GM12872 (cell line): ENCODE measurements at regions not wholly inside any gene's neighbourhood (a gene's known extent, or its start where the extent isn't known, plus 50 kb on each side); places are given as distances from the start of the nearest gene placed in this dataset.

Experiments used
- TF ChIP-seq, protein P1 (sequence below): IDR thresholded peaks from 3 replicates; pipeline ENCODE4 v1.5.1; 2011; ENCODE audit warnings: low read depth, mild to moderate bottlenecking, low read length, moderate library complexity; ENCODE audit not compliant: insufficient read depth

DNA sequence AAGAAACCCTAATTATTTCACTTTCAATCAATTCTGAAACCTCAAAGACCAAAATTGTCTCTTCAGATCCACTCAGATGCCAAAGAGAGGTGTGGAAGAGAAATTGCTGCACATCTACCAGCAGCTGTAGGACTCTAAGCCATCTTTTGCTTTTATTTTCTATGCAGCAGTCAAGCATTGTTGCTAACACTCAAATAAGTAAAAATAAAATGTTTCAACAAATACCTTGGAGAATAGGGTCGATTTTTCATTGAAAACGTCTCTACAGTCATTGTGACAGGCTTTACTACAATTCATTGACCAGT lies 66.4 kb upstream of the CFAP20DC start:
- TF ChIP-seq, protein P1, sequence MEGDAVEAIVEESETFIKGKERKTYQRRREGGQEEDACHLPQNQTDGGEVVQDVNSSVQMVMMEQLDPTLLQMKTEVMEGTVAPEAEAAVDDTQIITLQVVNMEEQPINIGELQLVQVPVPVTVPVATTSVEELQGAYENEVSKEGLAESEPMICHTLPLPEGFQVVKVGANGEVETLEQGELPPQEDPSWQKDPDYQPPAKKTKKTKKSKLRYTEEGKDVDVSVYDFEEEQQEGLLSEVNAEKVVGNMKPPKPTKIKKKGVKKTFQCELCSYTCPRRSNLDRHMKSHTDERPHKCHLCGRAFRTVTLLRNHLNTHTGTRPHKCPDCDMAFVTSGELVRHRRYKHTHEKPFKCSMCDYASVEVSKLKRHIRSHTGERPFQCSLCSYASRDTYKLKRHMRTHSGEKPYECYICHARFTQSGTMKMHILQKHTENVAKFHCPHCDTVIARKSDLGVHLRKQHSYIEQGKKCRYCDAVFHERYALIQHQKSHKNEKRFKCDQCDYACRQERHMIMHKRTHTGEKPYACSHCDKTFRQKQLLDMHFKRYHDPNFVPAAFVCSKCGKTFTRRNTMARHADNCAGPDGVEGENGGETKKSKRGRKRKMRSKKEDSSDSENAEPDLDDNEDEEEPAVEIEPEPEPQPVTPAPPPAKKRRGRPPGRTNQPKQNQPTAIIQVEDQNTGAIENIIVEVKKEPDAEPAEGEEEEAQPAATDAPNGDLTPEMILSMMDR, result no peak

DNA sequence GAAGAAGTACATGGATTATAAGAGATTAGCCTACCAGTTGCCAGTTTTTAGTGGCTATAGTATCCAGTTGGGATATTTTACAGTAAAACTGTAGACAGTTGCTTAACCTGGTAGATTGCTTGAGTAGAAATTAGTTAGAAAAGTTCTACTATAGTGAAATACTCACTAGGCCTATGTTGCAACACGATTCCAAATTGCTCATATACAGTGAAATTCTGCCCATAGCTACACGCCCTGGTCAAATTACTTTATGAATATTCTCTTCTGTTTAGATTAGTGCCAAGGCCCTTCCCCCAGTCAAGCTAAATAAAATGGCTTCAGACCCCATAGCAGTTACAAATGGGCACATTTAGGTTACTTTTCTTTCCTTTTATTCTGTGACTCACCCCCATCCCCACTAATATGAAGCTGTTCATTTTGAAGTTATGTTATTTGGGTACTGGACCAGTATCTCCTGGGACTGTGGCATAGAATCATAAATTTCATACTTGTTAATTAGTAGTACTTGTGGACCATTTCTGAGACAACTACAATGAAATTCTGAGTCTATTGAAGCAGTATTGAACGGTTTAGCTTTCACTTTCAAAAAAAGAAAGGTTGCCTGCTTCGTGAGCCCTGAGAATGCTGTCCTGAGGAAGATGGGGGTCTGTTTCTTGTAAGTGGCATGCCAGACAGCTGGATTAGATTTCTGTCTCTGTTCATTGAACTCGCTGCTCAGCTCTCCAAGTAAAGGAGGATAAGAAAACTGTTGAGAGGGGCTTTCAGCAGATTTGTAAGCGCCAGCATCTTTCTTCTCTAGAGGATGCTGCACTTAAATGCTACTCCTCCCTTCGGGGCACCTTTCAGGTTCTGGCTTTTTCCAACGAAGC lies 65.8 kb upstream of the CFAP20DC start:
- TF ChIP-seq, protein P1, result no peak

DNA sequence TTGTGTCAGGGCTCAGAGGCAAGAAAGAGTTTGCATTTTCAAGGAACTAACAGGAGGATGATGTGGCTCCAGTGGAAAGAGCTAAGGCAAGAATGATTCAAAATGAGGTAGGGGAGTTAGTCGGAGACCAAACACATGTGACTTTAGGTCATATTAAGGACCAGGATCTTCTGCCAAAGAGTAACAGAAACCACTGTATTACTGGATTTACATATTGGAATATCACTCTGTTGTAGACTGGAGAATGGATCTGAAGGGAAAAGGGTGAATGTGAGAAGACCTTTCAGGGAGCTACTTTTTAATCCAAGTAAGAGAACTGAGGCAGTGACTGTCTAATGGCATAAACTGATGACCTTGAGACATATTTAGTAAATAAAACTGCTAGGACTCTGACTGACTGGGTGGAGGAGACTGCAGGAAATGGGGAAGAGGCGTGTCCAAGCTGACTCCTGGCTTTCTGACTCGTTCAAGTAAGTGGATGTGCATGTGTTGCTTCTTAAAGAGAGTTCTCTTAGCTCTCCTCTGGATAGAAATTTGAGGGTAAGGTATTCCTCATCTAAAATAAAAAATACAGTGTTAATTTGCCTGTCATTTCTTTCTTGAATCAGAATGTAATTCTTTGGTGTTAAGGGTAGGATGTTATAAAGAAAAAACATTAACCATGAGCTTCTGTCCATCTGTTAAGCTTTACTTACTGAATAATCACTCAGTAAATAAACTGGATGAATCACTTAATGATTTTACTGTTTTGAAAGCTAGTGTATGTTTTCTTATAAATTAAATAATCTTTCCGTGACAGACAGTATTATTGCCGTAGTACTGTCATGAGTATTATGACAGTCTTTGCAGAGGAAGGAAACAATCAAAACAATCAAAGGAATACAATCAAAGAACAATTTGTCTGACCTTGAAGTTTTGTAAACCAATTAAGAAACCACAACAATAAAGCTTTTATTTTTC lies 58.3 kb upstream of the CFAP20DC start:
- TF ChIP-seq, protein P1, result no peak

DNA sequence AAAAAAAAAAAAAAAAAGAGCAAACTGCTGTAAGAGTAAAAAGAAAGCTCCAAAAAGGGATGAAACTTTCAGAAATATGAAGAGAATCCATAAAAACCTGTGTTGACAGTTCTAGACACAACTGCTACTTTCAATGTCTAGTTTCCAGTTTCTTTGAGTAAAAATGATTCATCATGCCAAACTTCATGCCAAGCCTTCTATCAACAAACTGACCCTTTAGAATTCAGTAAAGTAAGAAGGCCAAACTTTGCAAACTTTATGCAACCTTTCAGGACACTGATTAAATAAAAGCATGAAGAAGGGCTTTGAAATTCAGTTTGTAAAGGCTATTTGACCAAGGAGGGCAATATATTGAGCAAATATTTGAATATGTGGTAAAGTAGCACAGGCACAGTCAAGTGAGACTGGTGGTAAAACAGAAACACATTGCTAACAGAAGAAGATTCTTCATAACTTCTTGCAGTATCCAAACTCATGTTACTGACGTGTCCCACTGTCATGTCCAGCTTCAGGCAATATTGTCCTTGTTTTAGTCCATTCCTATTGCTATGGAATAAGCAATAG lies 56.3 kb upstream of the CFAP20DC start:
- TF ChIP-seq, protein P1, result no peak

DNA sequence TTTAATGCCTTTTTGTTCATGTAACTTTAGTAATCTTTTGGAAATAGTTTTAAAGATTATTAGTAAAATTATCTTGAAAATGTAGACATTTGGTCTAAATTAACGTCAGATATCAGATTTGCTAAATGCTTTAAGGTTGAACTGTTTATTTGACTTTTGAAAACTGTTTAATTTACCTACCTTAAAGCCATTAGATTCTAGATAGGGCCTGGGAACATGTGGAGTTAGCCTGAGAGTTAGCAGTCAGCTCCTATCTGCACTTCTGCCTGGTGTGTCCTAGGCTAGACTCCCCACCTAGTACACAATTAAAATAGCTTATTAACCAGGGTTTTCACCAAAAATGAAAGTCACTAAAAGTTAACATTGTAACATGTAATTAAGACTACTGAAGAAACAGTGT lies 53.7 kb upstream of the CFAP20DC start:
- TF ChIP-seq, protein P1, result no peak

DNA sequence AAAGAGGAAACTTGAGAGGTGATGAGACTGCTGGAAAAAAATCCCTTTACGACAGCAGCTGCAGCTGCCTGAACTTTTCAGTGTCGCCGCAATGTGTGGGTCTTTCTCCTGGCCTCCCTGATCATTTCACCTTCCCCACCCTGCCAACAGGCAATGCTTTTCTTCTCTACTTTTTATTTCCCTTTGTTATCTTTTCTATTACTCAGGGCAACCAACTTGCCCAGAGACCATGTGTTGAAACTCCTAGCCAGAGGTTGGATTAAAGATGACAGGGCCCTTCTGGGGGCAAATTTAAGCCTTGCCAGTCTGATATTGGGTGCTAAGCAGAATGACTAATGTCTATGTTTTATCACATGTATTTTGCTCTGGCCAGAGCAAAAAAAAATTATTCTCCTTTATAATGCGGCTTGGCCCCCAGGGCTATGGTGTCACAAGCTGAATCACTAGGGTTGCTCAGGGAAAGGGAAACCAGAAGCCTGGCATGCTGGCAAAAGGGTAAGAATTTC lies 51.5 kb upstream of the CFAP20DC start:
- TF ChIP-seq, protein P1, result no peak
